ENCODE measurements at regions not wholly inside any gene's neighbourhood (a gene's known extent, or its start where the extent isn't known, plus 50 kb on each side); places are given as distances from the start of the nearest gene placed in this dataset.

DNA sequence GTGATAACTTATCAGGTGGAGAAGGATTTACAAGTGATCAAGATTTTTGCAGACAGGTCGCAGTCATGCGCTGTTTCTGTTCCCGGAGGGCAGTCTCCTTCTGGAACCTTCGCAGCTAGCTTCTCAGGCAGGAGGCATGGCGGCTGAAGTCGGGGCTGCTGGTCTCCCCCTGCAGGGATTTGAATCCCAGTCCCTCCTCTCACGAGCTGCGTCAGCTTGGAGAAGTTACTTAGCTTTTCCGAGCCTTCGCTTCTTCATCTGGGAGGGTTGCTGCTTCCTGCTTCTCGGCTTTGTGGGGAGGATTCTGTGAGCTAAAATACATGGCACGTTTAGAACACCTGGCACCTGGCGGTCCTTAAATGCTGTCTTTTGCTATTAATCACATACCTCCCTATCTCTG is 287.8 kb upstream of the FOXF1 start:
- FAIRE-seq = no peak
- intact Hi-C loops (cut with micrococcal nuclease) (no loop called here), dilution Hi-C loops (cut with MboI; ENCODE audit: extremely low pct_ligation_motif_present, low sequenced_read_pairs) (no loop called here)
- POLR2A ChIA-PET = no interaction called here
- Histone ChIP-seq H3K79me2 (ENCODE audit: control insufficient read depth, insufficient read depth, low read length) (no peaks in the 10 kb centered on the region), H3K9me3 (replicated peaks; ENCODE audit: control insufficient read depth, insufficient read depth, low read length) (no peaks in the 10 kb centered on the region), H3K9me1 (replicated peaks; ENCODE audit: control insufficient read depth, extremely low read depth, insufficient read depth, low read length) (no peaks in the 10 kb centered on the region), H3K27ac (ENCODE audit: insufficient read depth, low read depth, low read length) (no peak overlapping the region), H4K20me1 (replicated peaks; ENCODE audit: control insufficient read depth, extremely low read depth, insufficient read depth, low read length) (no peaks in the 10 kb centered on the region), H3K27me3 (ENCODE audit: control insufficient read depth in 2 of 2, insufficient read depth in 2 of 2, low read length in 2 of 2) (peaks cover 12 to 16% of the 10 kb centered on the region in 2 experiments), H2AFZ (ENCODE audit: low read depth, low read length) (no peak overlapping the region), H3K36me3 (ENCODE audit: control insufficient read depth in 2 of 2, extremely low read depth in 1 of 2, insufficient read depth in 2 of 2, low read length in 2 of 2) (no peaks in the 10 kb centered on the region), H3K9ac (replicated peaks; ENCODE audit: extremely low read depth, insufficient read depth, low read length) (no peak overlapping the region), H3K4me3 (replicated peaks in 1 of 3; ENCODE audit: insufficient read depth in 1 of 3, low read depth in 1 of 3, low read length in 3 of 3) (no peak overlapping the region), H3K4me1 (ENCODE audit: control insufficient read depth, extremely low read depth, insufficient read depth, low read length) (no peaks in the 10 kb centered on the region), H3K4me2 (ENCODE audit: insufficient read depth, low read length) (no peak overlapping the region)
- TF ChIP-seq EZH2 (IDR thresholded peaks at IDR 0.05; ENCODE audit: borderline replicate concordance, low read depth, low read length, severe bottlenecking) = no peak
- TF ChIP-seq JUN (IDR thresholded peaks at IDR 0.05; ENCODE audit: borderline replicate concordance, insufficient read depth, insufficient read length, low read depth) = no peak
- TF ChIP-seq, protein P1, sequence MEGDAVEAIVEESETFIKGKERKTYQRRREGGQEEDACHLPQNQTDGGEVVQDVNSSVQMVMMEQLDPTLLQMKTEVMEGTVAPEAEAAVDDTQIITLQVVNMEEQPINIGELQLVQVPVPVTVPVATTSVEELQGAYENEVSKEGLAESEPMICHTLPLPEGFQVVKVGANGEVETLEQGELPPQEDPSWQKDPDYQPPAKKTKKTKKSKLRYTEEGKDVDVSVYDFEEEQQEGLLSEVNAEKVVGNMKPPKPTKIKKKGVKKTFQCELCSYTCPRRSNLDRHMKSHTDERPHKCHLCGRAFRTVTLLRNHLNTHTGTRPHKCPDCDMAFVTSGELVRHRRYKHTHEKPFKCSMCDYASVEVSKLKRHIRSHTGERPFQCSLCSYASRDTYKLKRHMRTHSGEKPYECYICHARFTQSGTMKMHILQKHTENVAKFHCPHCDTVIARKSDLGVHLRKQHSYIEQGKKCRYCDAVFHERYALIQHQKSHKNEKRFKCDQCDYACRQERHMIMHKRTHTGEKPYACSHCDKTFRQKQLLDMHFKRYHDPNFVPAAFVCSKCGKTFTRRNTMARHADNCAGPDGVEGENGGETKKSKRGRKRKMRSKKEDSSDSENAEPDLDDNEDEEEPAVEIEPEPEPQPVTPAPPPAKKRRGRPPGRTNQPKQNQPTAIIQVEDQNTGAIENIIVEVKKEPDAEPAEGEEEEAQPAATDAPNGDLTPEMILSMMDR (IDR thresholded peaks at IDR 0.05; ENCODE audit: extremely low read depth in 1 of 2, insufficient read depth in 1 of 2, low read depth in 1 of 2, low read length in 2 of 2) = no peak
- no peak for TF ChIP-seq GATA2 (IDR thresholded peaks at IDR 0.05; ENCODE audit: insufficient read depth, insufficient read length, low read depth, low read length)
- no peak for TF ChIP-seq MYC (IDR thresholded peaks at IDR 0.05; ENCODE audit: low read depth, low read length)
- no peak for TF ChIP-seq POLR2AphosphoS5 (IDR thresholded peaks at IDR 0.05; ENCODE audit: insufficient read depth, low read depth, low read length)
- TF ChIP-seq FOS (IDR thresholded peaks at IDR 0.05; ENCODE audit: borderline replicate concordance, insufficient read depth, low read length) = no peak
- BruUV-seq (replicated peaks) = no TSS peak
- DNase-seq (ENCODE audit: low read depth, low spot score) = no peak
- CTCF ChIA-PET = interaction anchor here (1.0 to 1.2 kb wide), 3 partner anchors 8 to 295 kb away, joined by 3 to 4 read pairs (median 3); no protein-coding TSS in a partner anchor

All from endothelial cell of umbilical vein (primary cell).